ENCODE measurements at regions not wholly inside any gene's neighbourhood (a gene's known extent, or its start where the extent isn't known, plus 50 kb on each side); places are given as distances from the start of the nearest gene placed in this dataset.

GRCh38 chr6:40256224-40256623 is 322.0 kb upstream of the MOCS1 start:
- Histone ChIP-seq H3K36me3 (ENCODE audit: insufficient read depth, low read length) (no peaks in the 10 kb centered on the region), H3K9ac (ENCODE audit: low read length) (peak overlapping the region; percentile 21), H3K4me2 (ENCODE audit: low read length) (no peak overlapping the region), H3K9me2 (ENCODE audit: insufficient read depth, low read length) (no peaks in the 10 kb centered on the region), H3F3A (ENCODE audit: insufficient read depth, low read length, poor library complexity, severe bottlenecking) (no peaks in the 10 kb centered on the region), H3K9me3 (ENCODE audit: low read length) (no peaks in the 10 kb centered on the region), H3K4me3 (ENCODE audit: low read length) (peak overlapping the region; percentile 24), H3K79me2 (replicated peaks; ENCODE audit: insufficient read depth, low read length) (no peaks in the 10 kb centered on the region), H2AFZ (ENCODE audit: low read depth, low read length) (no peak overlapping the region), H3K27ac (ENCODE audit: low read length) (peak overlapping the region; percentile 77), H3K27me3 (ENCODE audit: insufficient read depth, low read depth, low read length) (no peaks in the 10 kb centered on the region), H4K20me1 (ENCODE audit: insufficient read depth) (no peaks in the 10 kb centered on the region)
- TF ChIP-seq TAF1 (IDR thresholded peaks at IDR 0.05; ENCODE audit: low read depth): no peak

- H3K36me3 ChIP-seq (ENCODE audit: insufficient read depth, low read length): no peaks in the 10 kb centered on the region
- no peak for TF ChIP-seq TAF1 (IDR thresholded peaks at IDR 0.05; ENCODE audit: low read depth)
- no peak for TF ChIP-seq EP300 (conservative IDR thresholded peaks at IDR 0.05; ENCODE audit: poor library complexity, severe bottlenecking)
- TF ChIP-seq SMC3 (conservative IDR thresholded peaks at IDR 0.05; ENCODE audit: poor library complexity): no peak
- no peaks in the 10 kb centered on the region for H4K20me1 ChIP-seq (ENCODE audit: insufficient read depth)
- H3F3A ChIP-seq (ENCODE audit: insufficient read depth, low read length, poor library complexity, severe bottlenecking): no peaks in the 10 kb centered on the region
- H2AFZ ChIP-seq (ENCODE audit: low read depth, low read length): no peak overlapping the region
- H3K27ac ChIP-seq (ENCODE audit: low read length): no peak overlapping the region
- no peak overlapping the region for H3K9ac ChIP-seq (ENCODE audit: low read length)
- H3K9me2 ChIP-seq (ENCODE audit: insufficient read depth, low read length): no peaks in the 10 kb centered on the region
- H3K9me3 ChIP-seq (ENCODE audit: low read length): no peaks in the 10 kb centered on the region
- H3K27me3 ChIP-seq (ENCODE audit: insufficient read depth, low read depth, low read length): no peaks in the 10 kb centered on the region
- no peaks in the 10 kb centered on the region for H3K79me2 ChIP-seq (replicated peaks; ENCODE audit: insufficient read depth, low read length)
- H3K4me3 ChIP-seq (ENCODE audit: low read length): no peak overlapping the region
- H3K4me2 ChIP-seq (ENCODE audit: low read length): no peak overlapping the region
These were observed 319.2 kb upstream of the MOCS1 start for GRCh38 chr6:40253420-40253819.

GRCh38 chr6:40252531-40253258 is 318.4 kb upstream of the MOCS1 start:
- no peaks in the 10 kb centered on the region for H4K20me1 ChIP-seq (ENCODE audit: insufficient read depth)
- TF ChIP-seq REST (IDR thresholded peaks at IDR 0.05; ENCODE audit: borderline replicate concordance) (no peak), EZH2 (IDR thresholded peaks at IDR 0.05; ENCODE audit: borderline replicate concordance, insufficient read depth, low read length, poor library complexity, severe bottlenecking) (no peak), POLR2AphosphoS5 (IDR thresholded peaks at IDR 0.05) (no peak), TAF1 (IDR thresholded peaks at IDR 0.05; ENCODE audit: low read depth) (no peak), CTCF (IDR thresholded peaks at IDR 0.05; ENCODE audit: poor library complexity, severe bottlenecking) (no peak), RAD21 (conservative IDR thresholded peaks at IDR 0.05) (no peak), EP300 (conservative IDR thresholded peaks at IDR 0.05; ENCODE audit: poor library complexity, severe bottlenecking) (no peak), SMC3 (conservative IDR thresholded peaks at IDR 0.05; ENCODE audit: poor library complexity) (no peak), MXI1 (conservative IDR thresholded peaks at IDR 0.05; ENCODE audit: poor library complexity, severe bottlenecking) (no peak)

More at GRCh38 chr6:40252531-40253258, 318.4 kb upstream of the MOCS1 start:
- Histone ChIP-seq H3K27ac (ENCODE audit: low read length) (no peak overlapping the region), H3K27me3 (ENCODE audit: insufficient read depth, low read depth, low read length) (no peaks in the 10 kb centered on the region), H3K36me3 (ENCODE audit: insufficient read depth, low read length) (no peaks in the 10 kb centered on the region), H3K9me3 (ENCODE audit: low read length) (no peaks in the 10 kb centered on the region), H3K79me2 (replicated peaks; ENCODE audit: insufficient read depth, low read length) (no peaks in the 10 kb centered on the region), H3K9me2 (ENCODE audit: insufficient read depth, low read length) (no peaks in the 10 kb centered on the region), H3K4me3 (ENCODE audit: low read length) (no peak overlapping the region), H2AFZ (ENCODE audit: low read depth, low read length) (no peak overlapping the region), H3K4me2 (ENCODE audit: low read length) (no peak overlapping the region), H3F3A (ENCODE audit: insufficient read depth, low read length, poor library complexity, severe bottlenecking) (no peaks in the 10 kb centered on the region), H3K9ac (ENCODE audit: low read length) (no peak overlapping the region)

Data from neural cell (in vitro differentiated cells).